GM12874 (cell line): ENCODE measurements at regions not wholly inside any gene's neighbourhood (a gene's known extent, or its start where the extent isn't known, plus 50 kb on each side); places are given as distances from the start of the nearest gene placed in this dataset.

Experiments used
- TF ChIP-seq, protein P1 (sequence below): IDR thresholded peaks from 2 replicates; pipeline ENCODE4 v1.5.1; 2011; ENCODE audit warnings: low read depth, mild to moderate bottlenecking, control low read depth, low read length, moderate library complexity; ENCODE audit not compliant: insufficient read depth

DNA sequence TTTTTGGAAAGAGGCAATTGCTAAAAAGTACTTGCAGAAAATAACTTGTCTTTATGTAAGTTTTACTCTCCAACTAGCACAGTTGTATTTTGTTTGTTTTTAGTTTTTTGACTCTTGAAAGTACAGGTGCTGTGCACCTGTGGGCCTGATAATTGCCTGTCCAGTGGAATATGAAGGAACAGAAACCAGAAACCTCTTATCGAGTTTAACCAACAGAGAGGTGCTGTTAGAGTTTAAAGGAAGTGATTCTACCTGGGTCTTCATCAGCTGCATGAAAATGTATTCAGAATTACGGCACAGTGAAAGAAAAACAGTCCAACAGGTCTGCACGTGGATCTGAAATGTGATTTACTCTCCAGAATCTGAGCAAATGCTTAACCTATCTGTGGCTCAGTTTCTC, 326.6 kb upstream of the POM121L12 start:
- TF ChIP-seq, protein P1, sequence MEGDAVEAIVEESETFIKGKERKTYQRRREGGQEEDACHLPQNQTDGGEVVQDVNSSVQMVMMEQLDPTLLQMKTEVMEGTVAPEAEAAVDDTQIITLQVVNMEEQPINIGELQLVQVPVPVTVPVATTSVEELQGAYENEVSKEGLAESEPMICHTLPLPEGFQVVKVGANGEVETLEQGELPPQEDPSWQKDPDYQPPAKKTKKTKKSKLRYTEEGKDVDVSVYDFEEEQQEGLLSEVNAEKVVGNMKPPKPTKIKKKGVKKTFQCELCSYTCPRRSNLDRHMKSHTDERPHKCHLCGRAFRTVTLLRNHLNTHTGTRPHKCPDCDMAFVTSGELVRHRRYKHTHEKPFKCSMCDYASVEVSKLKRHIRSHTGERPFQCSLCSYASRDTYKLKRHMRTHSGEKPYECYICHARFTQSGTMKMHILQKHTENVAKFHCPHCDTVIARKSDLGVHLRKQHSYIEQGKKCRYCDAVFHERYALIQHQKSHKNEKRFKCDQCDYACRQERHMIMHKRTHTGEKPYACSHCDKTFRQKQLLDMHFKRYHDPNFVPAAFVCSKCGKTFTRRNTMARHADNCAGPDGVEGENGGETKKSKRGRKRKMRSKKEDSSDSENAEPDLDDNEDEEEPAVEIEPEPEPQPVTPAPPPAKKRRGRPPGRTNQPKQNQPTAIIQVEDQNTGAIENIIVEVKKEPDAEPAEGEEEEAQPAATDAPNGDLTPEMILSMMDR, result no peak

DNA sequence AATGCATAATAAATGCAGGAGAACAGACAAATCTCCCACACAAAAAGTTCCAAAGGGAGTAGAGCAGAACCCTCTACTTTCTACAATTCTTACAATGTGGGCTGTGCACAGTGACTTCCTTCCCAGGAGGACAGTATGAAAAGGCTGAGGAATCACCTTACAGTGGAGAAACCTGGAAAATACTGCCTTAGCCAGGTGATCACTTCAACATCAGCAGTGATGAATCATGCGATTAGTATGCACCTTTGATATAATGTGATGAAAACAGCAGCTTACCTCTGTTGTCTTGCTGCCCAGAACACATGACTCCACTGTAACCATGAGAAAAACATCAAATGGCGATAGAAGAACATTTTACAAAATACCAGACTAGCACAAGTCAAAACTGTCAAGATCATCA, 329.7 kb upstream of the POM121L12 start:
- TF ChIP-seq, protein P1, result no peak

DNA sequence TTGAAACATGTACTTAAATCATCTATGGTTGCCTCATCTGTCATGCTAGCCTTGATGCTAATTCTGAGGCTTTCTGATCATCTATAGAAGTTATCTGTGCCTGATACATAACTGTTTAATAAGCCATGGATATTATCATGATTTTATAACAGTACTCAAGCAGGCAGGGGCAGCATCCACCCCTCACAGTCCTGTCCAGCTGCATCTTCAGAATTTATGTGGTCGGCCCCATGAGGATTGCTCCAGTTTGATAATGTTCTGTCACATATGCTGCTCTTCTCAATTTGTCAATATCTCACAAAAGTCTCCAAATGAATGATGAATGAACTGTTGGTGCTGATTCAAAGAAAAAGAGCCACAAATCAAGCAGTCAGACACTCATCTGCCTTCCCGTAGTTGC, 335.1 kb upstream of the POM121L12 start:
- TF ChIP-seq, protein P1, result no peak

DNA sequence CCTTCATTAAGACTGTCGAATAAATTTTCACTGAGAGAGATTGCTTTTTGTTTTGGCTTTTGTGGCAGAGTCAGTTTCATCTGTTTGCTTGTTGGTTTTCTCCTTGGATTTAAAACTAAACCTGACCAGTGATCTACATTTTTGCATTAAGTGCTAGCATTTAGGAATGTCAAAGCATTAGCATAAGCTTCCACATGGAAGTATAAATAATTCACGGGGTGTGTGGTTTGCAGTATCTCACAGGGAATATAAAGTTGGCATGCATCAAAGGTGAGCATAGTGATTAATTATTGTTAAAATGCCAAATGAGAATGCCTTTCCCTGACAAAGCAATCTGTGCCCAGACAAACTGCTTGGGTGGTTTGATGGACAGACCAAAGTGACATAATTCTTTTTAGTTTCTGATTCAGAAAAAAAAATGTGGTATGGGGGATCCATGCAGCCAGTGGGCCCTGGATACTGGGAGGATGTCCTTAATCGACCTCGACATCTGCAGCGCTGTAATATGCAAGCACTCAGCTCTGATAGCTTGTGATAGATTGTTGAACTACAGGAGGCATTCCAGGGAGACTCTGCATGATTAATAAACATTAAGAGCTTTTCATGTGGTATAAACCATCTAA, 339.3 kb upstream of the POM121L12 start:
- TF ChIP-seq, protein P1, result no peak

DNA sequence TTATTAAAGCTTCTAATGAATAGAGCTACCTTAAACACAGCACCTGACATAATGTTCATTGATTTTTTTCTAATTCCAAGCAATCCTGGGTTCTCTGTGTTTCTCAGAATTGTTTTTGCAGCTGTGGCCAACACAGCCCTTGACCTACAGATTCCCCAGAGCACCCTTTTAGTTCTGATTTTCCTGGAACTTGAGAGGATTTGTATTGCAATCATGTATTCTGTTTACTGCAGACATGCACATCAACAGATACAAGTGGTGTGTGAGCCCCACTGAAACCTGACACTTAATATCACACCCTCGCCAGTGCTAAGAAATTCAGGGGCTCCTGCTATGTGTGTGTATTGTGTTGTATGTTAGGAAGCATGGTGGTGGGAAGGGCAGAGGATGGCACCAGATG, 344.2 kb upstream of the POM121L12 start:
- TF ChIP-seq, protein P1, result no peak

DNA sequence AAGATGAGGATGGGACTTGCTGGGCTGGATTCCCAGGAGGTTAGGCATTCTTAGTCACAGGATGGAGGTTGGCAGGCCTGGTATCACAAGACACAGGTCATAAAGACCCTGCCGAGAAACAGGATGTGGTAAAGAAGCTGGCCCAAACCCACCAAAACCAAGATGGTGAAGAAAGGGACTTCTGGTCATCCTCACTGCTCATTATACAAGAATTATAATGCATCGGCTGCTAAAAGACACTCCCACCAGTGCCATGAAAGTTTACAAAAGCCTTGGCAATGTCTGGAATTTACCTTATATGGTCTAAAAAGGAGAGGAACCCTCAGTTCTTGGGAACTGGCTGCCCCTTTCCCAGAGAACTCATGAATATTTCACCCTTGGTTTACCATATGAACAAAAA, 345.5 kb upstream of the POM121L12 start:
- TF ChIP-seq, protein P1, result no peak

DNA sequence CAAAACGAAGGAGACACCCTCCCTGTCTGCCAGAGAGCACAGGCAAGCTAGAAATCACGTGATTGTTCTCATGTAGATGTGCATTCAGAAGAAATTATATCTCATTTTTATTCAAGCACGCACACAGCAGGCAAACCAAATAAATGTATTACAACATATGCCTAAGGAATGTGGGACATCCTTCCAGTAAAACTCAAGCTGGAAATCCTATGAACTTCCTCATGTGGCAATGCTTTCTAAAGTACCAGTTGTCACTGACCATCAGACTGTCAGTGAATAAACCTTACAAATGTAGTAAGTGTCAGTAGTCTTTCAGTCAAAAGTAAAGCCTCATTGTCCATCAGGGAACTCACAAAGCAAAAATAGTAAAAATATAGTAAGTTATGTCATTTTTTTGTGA, 350.1 kb upstream of the POM121L12 start:
- TF ChIP-seq, protein P1, result no peak
